Peyer's patch (tissue), 4 donors: ENCODE measurements at regions not wholly inside any gene's neighbourhood (a gene's known extent, or its start where the extent isn't known, plus 50 kb on each side); places are given as distances from the start of the nearest gene placed in this dataset.

Experiments
- DNase-seq, 3 donors: peaks; one replicate each; pipeline ENCODE4 v3.0.0-alpha.2; 2017 to 2019
- H3K27ac ChIP-seq, 4 donors: fragments of 200-600 bp; sonication (generic); one replicate each; pipeline ENCODE4 v1.5.1; 2016 to 2019
- H3K27me3 ChIP-seq, 2 donors: fragments of 200-600 bp; sonication (generic); one replicate each; pipeline ENCODE4 v1.5.1; 2019
- H3K36me3 ChIP-seq, 3 donors: fragments of 200-600 bp; sonication (generic); one replicate each; pipeline ENCODE4 v1.5.1; 2016 to 2019
- H3K4me1 ChIP-seq, 4 donors: fragments of 200-600 bp; sonication (generic); one replicate each; pipeline ENCODE4 v1.5.1; 2016 to 2019
- H3K4me3 ChIP-seq, 4 donors: fragments of 200-600 bp; sonication (generic); 1 replicate in 3 of 4; 2 replicates in 1 of 4; pipeline ENCODE4 v1.5.1; 2016 to 2019; ENCODE audit warnings: mild to moderate bottlenecking in 1 of 4
- H3K9me3 ChIP-seq, 4 donors: fragments of 200-600 bp; sonication (generic); one replicate each; pipeline ENCODE4 v1.5.1; 2016 to 2019; ENCODE audit warnings: mild to moderate bottlenecking in 1 of 4
- POLR2A ChIP-seq, 2 donors: fragments of 450-650 bp; IDR thresholded peaks; one replicate each; pipeline ENCODE4 v1.5.1; 2017; ENCODE audit warnings: antibody characterized with exemption in 2 of 2, mild to moderate bottlenecking in 2 of 2, moderate library complexity in 2 of 2
- TF ChIP-seq, protein P1 (sequence below), 6 experiments: fragments of 450-650 bp in 4 of 6; fragments of 200-600 bp in 2 of 6; sonication (generic) in 1 of 6; IDR thresholded peaks; one replicate each; pipeline ENCODE4 v1.5.1; 2017 to 2019; ENCODE audit warnings: antibody characterized with exemption in 6 of 6, mild to moderate bottlenecking in 3 of 6, moderate library complexity in 1 of 6

DNA sequence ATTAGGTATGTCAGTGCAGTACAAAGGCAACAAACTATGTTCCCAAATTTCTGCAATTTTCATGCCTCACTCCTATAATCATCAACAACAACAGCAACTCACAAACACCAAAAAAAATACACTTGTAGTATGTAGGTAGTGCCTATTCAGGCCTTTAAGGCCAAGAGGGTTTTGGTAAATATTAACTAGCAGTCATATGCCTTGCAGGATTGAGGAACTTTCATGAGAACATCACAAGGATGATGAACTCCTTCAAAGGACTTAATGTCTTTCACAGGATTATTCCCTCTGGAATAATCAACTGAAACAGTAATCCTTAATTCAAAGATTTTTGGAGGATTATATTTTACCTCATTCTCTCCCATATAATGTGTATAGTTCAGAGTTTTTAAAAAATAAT lies 293.8 kb downstream of the NOVA1 start:
- Histone ChIP-seq H3K4me3 (no peak overlapping the region), H3K36me3 (no peaks in the 10 kb centered on the region), H3K27me3 (no peaks in the 10 kb centered on the region), H3K9me3 (no peaks in the 10 kb centered on the region), H3K4me1 (no peaks in the 10 kb centered on the region), H3K27ac (no peak overlapping the region)
- no peak for TF ChIP-seq POLR2A (IDR thresholded peaks at IDR 0.05)
- TF ChIP-seq, protein P1, sequence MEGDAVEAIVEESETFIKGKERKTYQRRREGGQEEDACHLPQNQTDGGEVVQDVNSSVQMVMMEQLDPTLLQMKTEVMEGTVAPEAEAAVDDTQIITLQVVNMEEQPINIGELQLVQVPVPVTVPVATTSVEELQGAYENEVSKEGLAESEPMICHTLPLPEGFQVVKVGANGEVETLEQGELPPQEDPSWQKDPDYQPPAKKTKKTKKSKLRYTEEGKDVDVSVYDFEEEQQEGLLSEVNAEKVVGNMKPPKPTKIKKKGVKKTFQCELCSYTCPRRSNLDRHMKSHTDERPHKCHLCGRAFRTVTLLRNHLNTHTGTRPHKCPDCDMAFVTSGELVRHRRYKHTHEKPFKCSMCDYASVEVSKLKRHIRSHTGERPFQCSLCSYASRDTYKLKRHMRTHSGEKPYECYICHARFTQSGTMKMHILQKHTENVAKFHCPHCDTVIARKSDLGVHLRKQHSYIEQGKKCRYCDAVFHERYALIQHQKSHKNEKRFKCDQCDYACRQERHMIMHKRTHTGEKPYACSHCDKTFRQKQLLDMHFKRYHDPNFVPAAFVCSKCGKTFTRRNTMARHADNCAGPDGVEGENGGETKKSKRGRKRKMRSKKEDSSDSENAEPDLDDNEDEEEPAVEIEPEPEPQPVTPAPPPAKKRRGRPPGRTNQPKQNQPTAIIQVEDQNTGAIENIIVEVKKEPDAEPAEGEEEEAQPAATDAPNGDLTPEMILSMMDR (IDR thresholded peaks at IDR 0.05): no peak
- no peak for DNase-seq

DNA sequence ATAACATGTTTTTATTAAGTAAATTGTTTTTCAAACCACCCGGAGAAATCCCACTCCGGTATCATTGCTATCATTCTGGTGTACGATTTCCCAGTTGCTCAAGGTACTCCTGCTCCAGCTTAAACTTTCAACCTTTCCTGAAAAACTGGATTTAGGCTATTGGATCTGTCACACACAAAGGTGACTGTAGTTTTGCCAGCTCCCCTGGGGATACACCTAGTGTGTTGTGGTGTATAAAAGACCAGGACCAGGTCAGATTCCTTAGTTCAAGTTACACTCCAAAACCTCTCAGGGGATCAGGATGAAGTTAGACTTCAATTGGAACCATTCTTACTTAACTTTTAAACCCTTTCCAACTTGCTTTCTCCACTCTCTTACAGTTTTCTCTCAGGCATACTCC lies 303.9 kb downstream of the NOVA1 start:
- no peak overlapping the region for H3K27ac ChIP-seq
- H3K36me3 ChIP-seq: no peaks in the 10 kb centered on the region
- no peaks in the 10 kb centered on the region for H3K27me3 ChIP-seq
- H3K4me1 ChIP-seq: no peaks in the 10 kb centered on the region
- TF ChIP-seq, protein P1 (IDR thresholded peaks at IDR 0.05): no peak
- TF ChIP-seq POLR2A (IDR thresholded peaks at IDR 0.05): no peak
- H3K4me3 ChIP-seq: no peak overlapping the region
- H3K9me3 ChIP-seq: no peaks in the 10 kb centered on the region
- no peak for DNase-seq

DNA sequence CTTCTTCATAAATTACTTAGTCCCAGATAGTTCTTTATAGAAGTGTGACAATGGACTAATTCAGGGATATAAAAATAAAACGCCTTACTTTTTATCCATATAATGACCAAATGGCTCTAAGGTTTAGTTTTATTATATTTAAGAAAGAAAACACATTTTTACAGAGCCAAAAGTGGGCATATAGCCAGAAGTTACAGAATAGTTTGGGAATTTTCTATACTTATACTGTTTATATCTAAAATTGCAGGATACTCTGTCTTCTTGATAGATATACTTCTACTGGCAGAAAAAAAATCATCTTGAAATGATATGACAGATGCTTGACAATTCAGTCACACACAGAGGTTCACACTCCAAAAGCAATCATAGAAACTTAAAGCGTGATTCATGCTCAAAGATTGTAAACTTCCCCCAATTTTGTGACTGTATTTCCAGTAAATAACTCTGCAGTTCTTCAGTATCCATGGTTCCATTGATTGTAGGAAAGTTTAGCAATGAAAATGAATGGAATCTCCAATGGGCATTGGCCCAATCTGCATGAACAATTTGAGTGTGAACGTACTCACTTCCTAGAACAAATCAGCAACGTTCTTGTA lies 307.8 kb downstream of the NOVA1 start:
- Histone ChIP-seq H3K27me3 (no peaks in the 10 kb centered on the region), H3K27ac (no peak overlapping the region), H3K4me1 (peaks cover 0 to 10% (median 0%) of the 10 kb centered on the region in 4 donors), H3K9me3 (no peaks in the 10 kb centered on the region), H3K4me3 (no peak overlapping the region), H3K36me3 (no peaks in the 10 kb centered on the region)
- no peak for DNase-seq
- TF ChIP-seq, protein P1 (IDR thresholded peaks at IDR 0.05): no peak
- TF ChIP-seq POLR2A (IDR thresholded peaks at IDR 0.05): no peak

DNA sequence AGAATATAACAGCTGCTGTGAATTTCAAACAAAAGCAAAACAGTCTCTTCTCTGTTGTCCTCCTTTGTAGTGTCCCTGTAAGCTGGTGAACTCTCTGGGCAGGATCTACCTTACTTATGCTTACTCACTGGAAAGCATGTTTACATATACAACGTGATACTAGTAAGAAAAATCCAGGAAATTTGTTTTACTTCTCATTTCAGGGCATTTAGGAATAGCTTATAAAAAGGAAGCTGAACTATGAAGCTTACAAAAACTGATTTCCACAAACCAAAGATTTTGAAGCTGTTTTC lies 311.0 kb downstream of the NOVA1 start:
- Histone ChIP-seq H3K4me3 (no peak overlapping the region), H3K27ac (no peak overlapping the region), H3K9me3 (no peaks in the 10 kb centered on the region), H3K4me1 (peaks cover 0 to 10% (median 0%) of the 10 kb centered on the region in 4 donors), H3K36me3 (no peaks in the 10 kb centered on the region), H3K27me3 (no peaks in the 10 kb centered on the region)
- DNase-seq: no peak
- TF ChIP-seq, protein P1 (IDR thresholded peaks at IDR 0.05): no peak

DNA sequence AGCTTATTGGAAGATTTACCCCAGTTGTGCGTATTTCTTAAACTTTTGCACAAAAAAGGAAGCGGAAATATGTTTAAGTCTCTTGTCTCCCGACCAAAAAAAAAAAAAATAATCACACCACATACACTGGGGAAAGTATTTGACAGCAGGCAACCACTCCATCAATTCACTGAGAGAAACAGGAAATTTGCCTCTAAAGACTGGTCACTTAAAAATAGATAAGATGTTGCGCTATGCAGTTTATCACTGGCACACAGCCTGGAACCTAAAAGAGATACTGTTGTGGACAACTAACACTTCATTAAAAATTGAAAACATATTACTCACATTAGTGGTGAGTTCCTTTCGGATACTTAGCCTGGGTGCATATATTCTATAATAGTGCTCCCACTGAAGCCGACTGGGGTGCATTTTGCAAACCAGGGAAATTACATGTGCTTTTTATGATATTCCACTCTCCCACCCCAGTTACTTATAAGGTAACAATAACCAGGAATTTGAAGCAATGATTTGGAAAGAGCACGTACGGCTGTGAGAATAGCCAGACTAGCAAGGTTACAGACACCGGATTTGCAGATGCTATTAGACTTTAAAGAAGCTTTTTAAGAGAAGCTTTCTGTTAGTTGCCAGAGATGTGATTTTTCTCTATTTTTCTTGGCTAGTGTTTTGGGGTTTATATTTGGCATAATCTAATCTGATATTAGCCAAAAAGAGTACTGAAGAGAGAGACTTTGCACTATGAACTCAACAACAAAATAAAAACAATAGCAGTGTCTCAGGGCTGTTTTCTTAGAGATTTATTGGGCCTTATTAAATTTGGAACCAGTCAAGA lies 311.5 kb downstream of the NOVA1 start:
- no peak for TF ChIP-seq POLR2A (IDR thresholded peaks at IDR 0.05)
- TF ChIP-seq, protein P1 (IDR thresholded peaks at IDR 0.05): no peak
- Histone ChIP-seq H3K27me3 (no peaks in the 10 kb centered on the region), H3K27ac (no peak overlapping the region), H3K9me3 (no peaks in the 10 kb centered on the region), H3K4me3 (no peak overlapping the region), H3K36me3 (no peaks in the 10 kb centered on the region), H3K4me1 (peaks cover 0 to 10% (median 0%) of the 10 kb centered on the region in 4 donors)
- DNase-seq: no peak
